ENCODE measurements at regions not wholly inside any gene's neighbourhood (a gene's known extent, or its start where the extent isn't known, plus 50 kb on each side); places are given as distances from the start of the nearest gene placed in this dataset.

DNA sequence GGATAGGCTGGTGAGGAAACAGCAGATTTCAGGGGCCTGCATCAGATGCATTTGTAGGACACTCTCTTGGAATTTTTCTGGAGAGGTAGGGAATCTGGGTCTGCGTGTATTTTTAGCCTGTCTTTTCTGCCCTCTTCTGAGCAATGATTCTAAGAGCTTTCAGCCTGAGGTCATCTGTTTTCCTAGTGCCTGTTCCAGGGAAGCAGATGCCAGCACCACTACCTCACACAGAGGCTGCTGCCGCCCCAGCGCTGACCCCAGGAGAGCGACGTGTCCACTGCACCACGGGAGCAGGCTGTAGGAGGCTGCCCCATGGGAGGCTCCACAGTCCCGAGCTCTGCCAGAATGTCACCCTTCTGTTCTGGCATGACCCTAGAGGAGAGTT is 316.5 kb downstream of the CYP26B1 start:
- TF ChIP-seq, protein P1, sequence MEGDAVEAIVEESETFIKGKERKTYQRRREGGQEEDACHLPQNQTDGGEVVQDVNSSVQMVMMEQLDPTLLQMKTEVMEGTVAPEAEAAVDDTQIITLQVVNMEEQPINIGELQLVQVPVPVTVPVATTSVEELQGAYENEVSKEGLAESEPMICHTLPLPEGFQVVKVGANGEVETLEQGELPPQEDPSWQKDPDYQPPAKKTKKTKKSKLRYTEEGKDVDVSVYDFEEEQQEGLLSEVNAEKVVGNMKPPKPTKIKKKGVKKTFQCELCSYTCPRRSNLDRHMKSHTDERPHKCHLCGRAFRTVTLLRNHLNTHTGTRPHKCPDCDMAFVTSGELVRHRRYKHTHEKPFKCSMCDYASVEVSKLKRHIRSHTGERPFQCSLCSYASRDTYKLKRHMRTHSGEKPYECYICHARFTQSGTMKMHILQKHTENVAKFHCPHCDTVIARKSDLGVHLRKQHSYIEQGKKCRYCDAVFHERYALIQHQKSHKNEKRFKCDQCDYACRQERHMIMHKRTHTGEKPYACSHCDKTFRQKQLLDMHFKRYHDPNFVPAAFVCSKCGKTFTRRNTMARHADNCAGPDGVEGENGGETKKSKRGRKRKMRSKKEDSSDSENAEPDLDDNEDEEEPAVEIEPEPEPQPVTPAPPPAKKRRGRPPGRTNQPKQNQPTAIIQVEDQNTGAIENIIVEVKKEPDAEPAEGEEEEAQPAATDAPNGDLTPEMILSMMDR (conservative IDR thresholded peaks at IDR 0.05; ENCODE audit: low read depth, low read length) = no peak
- no peak for TF ChIP-seq EZH2 (IDR thresholded peaks at IDR 0.05; ENCODE audit: borderline replicate concordance, low read depth, low read length, poor library complexity, severe bottlenecking)
- BruUV-seq (replicated peaks) = no TSS peak
- DNase-seq (ENCODE audit: low spot score) = no peak
- no peaks in the 10 kb centered on the region for H3K4me1 ChIP-seq (ENCODE audit: insufficient read depth, low read length, poor library complexity, severe bottlenecking)
- intact Hi-C loops (cut with micrococcal nuclease; ENCODE audit: unreplicated experiment) = no loop called here
- no peak overlapping the region for H3K27ac ChIP-seq (ENCODE audit: low read depth, low read length, poor library complexity, severe bottlenecking)
- no peak overlapping the region for H3K4me3 ChIP-seq (ENCODE audit: low read depth, low read length, poor library complexity, severe bottlenecking)
- H3K9me3 ChIP-seq (ENCODE audit: low read depth, low read length, poor library complexity, severe bottlenecking) = no peaks in the 10 kb centered on the region
- H3K36me3 ChIP-seq (ENCODE audit: insufficient read depth, low read length, poor library complexity, severe bottlenecking) = no peaks in the 10 kb centered on the region
- H3K27me3 ChIP-seq (replicated peaks; ENCODE audit: insufficient read depth, low read depth, low read length, poor library complexity) = peaks cover 11% of the 10 kb centered on the region
- POLR2A ChIA-PET (ENCODE audit: low non-redundant PET) = no interaction called here
- CTCF ChIA-PET = no interaction called here

DNA sequence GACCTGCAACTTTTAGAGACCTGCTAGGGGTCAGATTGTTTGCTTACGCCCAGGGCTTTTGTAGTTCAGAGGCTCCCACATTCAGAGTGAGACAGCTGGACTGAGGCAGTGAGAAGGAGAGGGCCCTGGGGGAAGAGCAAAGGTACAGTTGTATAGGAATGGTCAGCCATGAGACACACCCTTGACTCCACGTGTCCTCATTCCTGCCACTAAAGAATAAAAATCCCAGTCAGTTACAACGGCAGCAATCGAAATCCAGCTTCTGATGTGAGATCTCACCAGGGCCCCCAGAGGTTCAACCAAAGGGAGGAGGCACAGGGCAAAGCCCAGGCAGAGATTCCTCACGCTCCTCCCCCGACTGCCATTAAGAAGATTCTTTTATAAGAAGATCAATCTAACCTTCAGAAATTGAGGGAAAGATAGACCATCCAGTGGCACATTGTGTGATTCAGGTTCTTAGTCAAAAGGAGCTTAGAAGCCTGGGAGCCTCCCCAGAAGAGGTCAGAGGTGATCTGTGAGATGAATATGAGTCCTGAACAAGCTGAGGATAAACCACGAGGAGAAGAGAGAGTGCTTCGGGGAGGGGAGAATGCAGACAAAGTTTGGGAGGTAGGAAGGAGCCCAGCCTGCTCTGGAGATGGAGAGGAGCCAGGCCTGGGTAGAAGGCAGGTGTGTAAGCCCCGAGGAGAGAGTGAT is 317.0 kb downstream of the CYP26B1 start:
- intact Hi-C loops (cut with micrococcal nuclease; ENCODE audit: unreplicated experiment) = no loop called here
- no peak overlapping the region for H3K27ac ChIP-seq (ENCODE audit: low read depth, low read length, poor library complexity, severe bottlenecking)
- ChIA-PET POLR2A (ENCODE audit: low non-redundant PET) (no interaction called here), CTCF (no interaction called here)
- H3K27me3 ChIP-seq (replicated peaks; ENCODE audit: insufficient read depth, low read depth, low read length, poor library complexity) = peaks cover 11% of the 10 kb centered on the region
- BruUV-seq (replicated peaks) = no TSS peak
- no peaks in the 10 kb centered on the region for H3K4me1 ChIP-seq (ENCODE audit: insufficient read depth, low read length, poor library complexity, severe bottlenecking)
- H3K9me3 ChIP-seq (ENCODE audit: low read depth, low read length, poor library complexity, severe bottlenecking) = no peaks in the 10 kb centered on the region
- DNase-seq (ENCODE audit: low spot score) = no peak
- no peaks in the 10 kb centered on the region for H3K36me3 ChIP-seq (ENCODE audit: insufficient read depth, low read length, poor library complexity, severe bottlenecking)
- H3K4me3 ChIP-seq (ENCODE audit: low read depth, low read length, poor library complexity, severe bottlenecking) = no peak overlapping the region
- TF ChIP-seq, protein P1 (conservative IDR thresholded peaks at IDR 0.05; ENCODE audit: low read depth, low read length) = no peak
- TF ChIP-seq EZH2 (IDR thresholded peaks at IDR 0.05; ENCODE audit: borderline replicate concordance, low read depth, low read length, poor library complexity, severe bottlenecking) = no peak

DNA sequence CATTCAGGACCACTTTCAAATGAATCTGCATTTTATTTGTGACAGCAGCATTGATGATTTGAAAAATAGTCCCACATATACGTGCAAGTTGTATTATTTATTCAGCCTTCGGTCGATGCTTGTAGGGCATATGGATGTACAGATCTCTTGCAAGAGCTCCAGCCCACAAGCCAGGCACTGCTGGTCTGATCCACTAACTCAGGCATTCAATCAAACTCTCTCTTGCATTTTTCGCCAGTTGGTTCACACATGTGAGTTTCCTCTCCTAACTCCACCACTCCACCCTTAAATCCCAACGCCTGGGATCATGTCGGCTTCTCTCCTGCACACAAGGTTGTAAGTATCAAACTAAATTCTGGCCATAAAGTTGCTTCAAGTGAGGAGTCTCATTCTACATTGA is 318.7 kb downstream of the CYP26B1 start:
- BruUV-seq (replicated peaks) = no TSS peak
- DNase-seq (ENCODE audit: low spot score) = no peak
- Histone ChIP-seq H3K27me3 (replicated peaks; ENCODE audit: insufficient read depth, low read depth, low read length, poor library complexity) (peaks cover 11% of the 10 kb centered on the region), H3K36me3 (ENCODE audit: insufficient read depth, low read length, poor library complexity, severe bottlenecking) (no peaks in the 10 kb centered on the region), H3K27ac (ENCODE audit: low read depth, low read length, poor library complexity, severe bottlenecking) (no peak overlapping the region), H3K9me3 (ENCODE audit: low read depth, low read length, poor library complexity, severe bottlenecking) (no peaks in the 10 kb centered on the region), H3K4me1 (ENCODE audit: insufficient read depth, low read length, poor library complexity, severe bottlenecking) (no peaks in the 10 kb centered on the region), H3K4me3 (ENCODE audit: low read depth, low read length, poor library complexity, severe bottlenecking) (no peak overlapping the region)
- no peak for TF ChIP-seq EZH2 (IDR thresholded peaks at IDR 0.05; ENCODE audit: borderline replicate concordance, low read depth, low read length, poor library complexity, severe bottlenecking)
- TF ChIP-seq, protein P1 (conservative IDR thresholded peaks at IDR 0.05; ENCODE audit: low read depth, low read length) = no peak
- ChIA-PET POLR2A (ENCODE audit: low non-redundant PET) (no interaction called here), CTCF (no interaction called here)
- intact Hi-C loops (cut with micrococcal nuclease; ENCODE audit: unreplicated experiment) = no loop called here

All from A673 (cell line).